Forelimb muscle (tissue), 1 donor: ENCODE measurements at regions not wholly inside any gene's neighbourhood (a gene's known extent, or its start where the extent isn't known, plus 50 kb on each side); places are given as distances from the start of the nearest gene placed in this dataset.

Experiments
- DNase-seq: peaks from one replicate; pipeline ENCODE4 v3.0.0-alpha.2; 2013; ENCODE audit warnings: low read depth

GRCh38 chr2:122168799-122169198 is 413.3 kb downstream of the TSN start:
- DNase-seq = no peak

- no peak for DNase-seq
Measured at GRCh38 chr2:122172812-122173211, 417.4 kb downstream of the TSN start.

GRCh38 chr2:122174061-122174460 is 418.6 kb downstream of the TSN start:
- no peak for DNase-seq

- no peak for DNase-seq
Measured at GRCh38 chr2:122179492-122180165, 424.2 kb downstream of the TSN start.

GRCh38 chr2:122180972-122181371 is 425.5 kb downstream of the TSN start:
- no peak for DNase-seq

GRCh38 chr2:122182616-122183355 is 427.3 kb downstream of the TSN start:
- DNase-seq = no peak

- DNase-seq = no peak
Measured at GRCh38 chr2:122183890-122184289, 428.4 kb downstream of the TSN start.

GRCh38 chr2:122186761-122187222 is 431.3 kb downstream of the TSN start:
- no peak for DNase-seq

- DNase-seq = no peak
Measured at GRCh38 chr2:122191331-122191730, 435.9 kb downstream of the TSN start.

GRCh38 chr2:122193622-122194021 is 438.2 kb downstream of the TSN start:
- no peak for DNase-seq

- no peak for DNase-seq
Measured at GRCh38 chr2:122194546-122194945, 439.1 kb downstream of the TSN start.

- DNase-seq = peak; percentile 86
Measured at GRCh38 chr2:122203523-122203922, 448.1 kb downstream of the TSN start.

GRCh38 chr2:122205641-122206040 is 450.2 kb downstream of the TSN start:
- no peak for DNase-seq

- DNase-seq = no peak
Measured at GRCh38 chr2:122206101-122206500, 450.6 kb downstream of the TSN start.

- no peak for DNase-seq
Measured at GRCh38 chr2:122209377-122209776, 453.9 kb downstream of the TSN start.

GRCh38 chr2:122210065-122210464 is 454.6 kb downstream of the TSN start:
- DNase-seq = no peak

- DNase-seq = no peak
Measured at GRCh38 chr2:122210898-122211856, 455.7 kb downstream of the TSN start.

- no peak for DNase-seq
Measured at GRCh38 chr2:122213312-122213711, 457.9 kb downstream of the TSN start.

- DNase-seq = no peak
Measured at GRCh38 chr2:122216071-122216470, 460.6 kb downstream of the TSN start.

- DNase-seq = no peak
Measured at GRCh38 chr2:122216901-122217300, 461.4 kb downstream of the TSN start.

GRCh38 chr2:122218596-122218995 is 463.1 kb downstream of the TSN start:
- no peak for DNase-seq

- DNase-seq = no peak
Measured at GRCh38 chr2:122219504-122219903, 464.1 kb downstream of the TSN start.
